Mucosa of descending colon (tissue), 3 donors: ENCODE measurements at regions not wholly inside any gene's neighbourhood (a gene's known extent, or its start where the extent isn't known, plus 50 kb on each side); places are given as distances from the start of the nearest gene placed in this dataset.

Source experiments
- ATAC-seq: fragments of 200-7000 bp; cut with Tn5 transposase; one replicate; pipeline ENCODE4 v1.9.1; 2020; ENCODE audit warnings: mild to moderate bottlenecking, moderate library complexity
- DNase-seq, 3 donors: peaks; one replicate each; pipeline ENCODE4 v3.0.0-alpha.2; 2020
- H3K36me3 ChIP-seq: fragments of 200-600 bp; one replicate; pipeline ENCODE4 v1.8.0; 2021; ENCODE audit warnings: low read depth, mild to moderate bottlenecking
- H3K4me1 ChIP-seq: fragments of 200-600 bp; one replicate; pipeline ENCODE4 v1.8.0; 2021; ENCODE audit warnings: low read depth, mild to moderate bottlenecking
- H3K4me3 ChIP-seq: fragments of 200-600 bp; one replicate; pipeline ENCODE4 v1.8.0; 2021; ENCODE audit warnings: mild to moderate bottlenecking
- H3K9me3 ChIP-seq: fragments of 200-600 bp; one replicate; pipeline ENCODE4 v1.8.0; 2021; ENCODE audit warnings: mild to moderate bottlenecking
- intact Hi-C, 2 donors: fragments of 100-400 bp; cut with DNase I in 1 of 2; cut with micrococcal nuclease in 1 of 2; formaldehyde crosslinking; loops; one replicate each; pipeline versions ENCODE4 v1.11.0 to v1.11.1; 2022; cut with DNase I, micrococcal nuclease
- TF ChIP-seq, protein P1 (sequence below): fragments of 200-600 bp; IDR thresholded peaks from one replicate; pipeline ENCODE4 v1.8.0; 2022; ENCODE audit warnings: antibody characterized with exemption, mild to moderate bottlenecking
- donor health status: DM: no; HTN: no; CAD: no; lungs with moderate emphysema.
- donor health status: DM: no; HTN: no; CAD: no.
- donor health status: DM: no; HTN: yes; CAD: no.

DNA sequence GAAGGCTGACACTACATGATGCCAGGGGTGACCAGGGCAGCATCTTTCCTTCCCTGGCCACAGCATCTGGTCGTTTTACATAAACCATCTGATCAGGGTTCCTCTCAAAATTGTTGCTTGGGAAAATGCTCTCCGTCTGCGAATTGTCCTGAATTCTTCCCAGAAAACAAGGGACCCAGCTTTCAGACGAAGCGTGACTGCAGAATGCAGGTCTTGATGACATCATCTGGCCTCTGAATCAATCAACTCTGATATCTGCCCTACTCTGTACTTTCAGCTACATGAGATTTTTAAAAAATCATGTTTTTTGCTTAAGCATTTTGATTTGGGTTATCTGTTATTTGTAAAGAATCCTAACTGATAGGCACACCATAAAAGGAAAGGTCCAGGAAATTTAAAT, 246.6 kb upstream of the IRS2 start:
- Histone ChIP-seq H3K4me1 (no peaks in the 10 kb centered on the region), H3K4me3 (no peak overlapping the region), H3K9me3 (no peaks in the 10 kb centered on the region), H3K36me3 (no peaks in the 10 kb centered on the region)
- TF ChIP-seq, protein P1, sequence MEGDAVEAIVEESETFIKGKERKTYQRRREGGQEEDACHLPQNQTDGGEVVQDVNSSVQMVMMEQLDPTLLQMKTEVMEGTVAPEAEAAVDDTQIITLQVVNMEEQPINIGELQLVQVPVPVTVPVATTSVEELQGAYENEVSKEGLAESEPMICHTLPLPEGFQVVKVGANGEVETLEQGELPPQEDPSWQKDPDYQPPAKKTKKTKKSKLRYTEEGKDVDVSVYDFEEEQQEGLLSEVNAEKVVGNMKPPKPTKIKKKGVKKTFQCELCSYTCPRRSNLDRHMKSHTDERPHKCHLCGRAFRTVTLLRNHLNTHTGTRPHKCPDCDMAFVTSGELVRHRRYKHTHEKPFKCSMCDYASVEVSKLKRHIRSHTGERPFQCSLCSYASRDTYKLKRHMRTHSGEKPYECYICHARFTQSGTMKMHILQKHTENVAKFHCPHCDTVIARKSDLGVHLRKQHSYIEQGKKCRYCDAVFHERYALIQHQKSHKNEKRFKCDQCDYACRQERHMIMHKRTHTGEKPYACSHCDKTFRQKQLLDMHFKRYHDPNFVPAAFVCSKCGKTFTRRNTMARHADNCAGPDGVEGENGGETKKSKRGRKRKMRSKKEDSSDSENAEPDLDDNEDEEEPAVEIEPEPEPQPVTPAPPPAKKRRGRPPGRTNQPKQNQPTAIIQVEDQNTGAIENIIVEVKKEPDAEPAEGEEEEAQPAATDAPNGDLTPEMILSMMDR: no peak
- intact Hi-C loops: no loop called here
- ATAC-seq: no peak
- DNase-seq: no peak

DNA sequence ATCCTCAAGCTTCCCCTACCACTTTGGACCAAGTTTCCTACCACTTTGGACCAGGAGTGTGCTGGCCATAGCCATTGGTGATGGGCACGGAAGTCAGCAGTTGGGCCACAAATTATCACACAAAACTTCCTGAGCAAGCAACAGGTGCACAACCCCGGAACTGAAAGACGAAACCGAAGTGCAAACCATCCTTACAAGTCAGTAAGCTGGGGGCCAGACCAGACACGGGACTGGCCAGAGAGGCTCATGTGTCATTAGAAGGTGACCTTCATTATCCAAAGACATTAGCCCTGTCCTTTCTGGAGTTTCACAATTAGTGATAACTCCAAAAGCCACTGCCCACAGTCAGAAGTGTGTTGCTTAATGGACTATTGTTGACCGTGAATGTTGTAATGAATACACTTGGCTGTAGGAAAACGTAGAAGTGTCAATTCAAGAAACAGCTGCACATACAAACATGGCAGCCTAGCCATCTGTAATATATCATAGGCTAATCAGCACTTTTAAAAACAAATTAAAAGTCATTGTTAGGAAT, 244.1 kb upstream of the IRS2 start:
- no peak for ATAC-seq
- no peaks in the 10 kb centered on the region for H3K36me3 ChIP-seq

DNA sequence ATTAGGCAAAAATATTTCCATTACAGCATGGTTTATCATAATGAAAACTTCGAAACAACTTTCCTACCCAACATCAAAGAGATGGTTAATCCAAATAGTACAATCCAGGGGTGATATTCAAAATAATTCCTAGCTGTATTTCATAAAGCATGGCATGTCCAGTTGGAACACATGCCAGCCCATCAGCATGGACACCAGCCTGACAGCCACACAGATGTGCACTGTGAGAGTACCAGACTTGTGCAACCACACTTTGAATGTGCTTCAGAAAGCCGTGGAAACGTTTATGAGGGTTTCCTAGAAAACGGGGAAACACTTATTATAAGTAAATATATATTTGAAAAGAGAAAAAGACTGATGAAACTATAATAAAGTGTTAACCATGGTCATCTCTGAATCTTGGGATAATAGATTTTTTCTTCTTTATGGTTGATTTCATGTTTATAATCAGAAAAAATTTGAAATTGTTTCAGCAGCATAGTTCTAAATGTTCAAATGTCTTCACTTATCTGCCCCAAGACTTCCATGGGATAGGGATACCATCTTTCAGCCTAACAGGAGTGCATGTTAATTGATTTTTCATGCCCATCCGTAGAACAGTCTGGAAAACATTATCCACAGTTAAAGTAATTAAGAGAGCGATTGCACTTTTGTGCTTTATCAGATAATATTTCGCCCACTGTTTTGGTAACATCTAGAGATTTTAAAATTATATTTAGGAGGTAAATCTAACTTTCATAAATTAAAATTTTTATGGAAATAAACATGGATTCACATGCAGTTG, 242.6 kb upstream of the IRS2 start:
- H3K36me3 ChIP-seq: no peaks in the 10 kb centered on the region
- intact Hi-C loops: no loop called here
- no peak for DNase-seq
- H3K4me3 ChIP-seq: no peak overlapping the region
- H3K9me3 ChIP-seq: no peaks in the 10 kb centered on the region
- TF ChIP-seq, protein P1: no peak
- no peaks in the 10 kb centered on the region for H3K4me1 ChIP-seq
- no peak for ATAC-seq

More for the DNA sequence above, 244.1 kb upstream of the IRS2 start:
- TF ChIP-seq, protein P1: no peak
- H3K4me3 ChIP-seq: no peak overlapping the region
- no peaks in the 10 kb centered on the region for H3K9me3 ChIP-seq
- intact Hi-C loops: no loop called here
- H3K4me1 ChIP-seq: no peaks in the 10 kb centered on the region
- no peak for DNase-seq

DNA sequence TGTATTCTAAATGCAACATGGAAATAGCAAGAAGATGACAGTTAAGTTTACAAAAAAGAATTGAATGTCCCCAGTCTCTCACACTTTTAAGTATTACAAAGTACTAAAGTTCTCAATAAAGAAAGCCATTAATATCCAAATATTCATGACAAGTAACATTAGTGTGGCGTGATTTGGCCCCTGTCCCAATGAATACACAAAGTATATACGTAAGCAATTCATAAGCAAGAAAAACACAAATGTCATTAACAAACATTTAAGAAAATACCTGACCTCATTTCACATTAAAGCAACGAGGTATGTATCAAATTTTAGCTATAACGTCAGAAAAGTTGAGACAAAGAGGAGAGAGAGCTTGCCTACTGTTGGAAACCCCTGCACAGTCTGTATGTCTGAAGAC, 241.9 kb upstream of the IRS2 start:
- ATAC-seq: no peak
- H3K4me3 ChIP-seq: no peak overlapping the region
- H3K9me3 ChIP-seq: no peaks in the 10 kb centered on the region
- H3K4me1 ChIP-seq: no peaks in the 10 kb centered on the region
- intact Hi-C loops: no loop called here
- TF ChIP-seq, protein P1: no peak
- no peak for DNase-seq
- H3K36me3 ChIP-seq: no peaks in the 10 kb centered on the region

DNA sequence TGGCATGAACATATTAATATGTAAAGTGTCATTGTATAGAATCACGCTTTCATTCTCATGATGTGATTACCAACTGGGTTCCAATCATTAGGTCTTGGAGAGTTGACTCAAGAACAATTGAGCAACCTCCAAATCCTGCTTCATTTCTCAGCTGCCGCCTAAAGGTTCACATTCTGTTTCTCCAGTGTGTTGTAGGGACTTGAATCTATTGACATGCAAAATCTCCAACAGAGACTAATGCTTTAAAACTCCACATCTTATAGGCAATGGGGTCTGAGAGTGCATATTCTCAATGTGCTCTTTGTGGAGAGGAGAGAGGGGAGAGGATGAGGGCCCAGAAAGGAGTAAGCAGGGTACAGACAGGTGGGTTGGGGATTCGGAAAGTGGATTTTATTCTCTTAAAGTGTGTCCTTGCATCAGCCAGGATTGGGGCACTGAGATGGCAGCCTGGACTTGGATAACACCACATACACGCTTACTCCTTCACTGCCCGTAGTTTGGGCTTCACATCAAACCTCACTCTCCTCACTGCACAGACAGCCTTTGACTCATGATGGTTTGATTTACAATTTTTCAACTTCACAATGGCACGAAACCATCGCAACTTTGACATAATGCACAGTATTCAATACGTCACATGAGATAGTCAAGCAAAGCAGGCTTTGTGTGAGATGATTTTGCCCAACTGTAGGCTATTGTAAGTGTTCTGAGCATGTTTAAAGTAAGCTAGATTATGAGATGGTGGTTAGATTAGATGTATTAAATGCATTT, 241.3 kb upstream of the IRS2 start:
- TF ChIP-seq, protein P1: no peak
- Histone ChIP-seq H3K9me3 (no peaks in the 10 kb centered on the region), H3K4me1 (no peaks in the 10 kb centered on the region), H3K4me3 (no peak overlapping the region), H3K36me3 (no peaks in the 10 kb centered on the region)
- ATAC-seq: no peak
- DNase-seq: no peak
- intact Hi-C loops: no loop called here
